ENCODE measurements at regions not wholly inside any gene's neighbourhood (a gene's known extent, or its start where the extent isn't known, plus 50 kb on each side); places are given as distances from the start of the nearest gene placed in this dataset.
A peak's percentile ranks its signal among the peaks of the same experiment; 100 is the strongest.

DNA sequence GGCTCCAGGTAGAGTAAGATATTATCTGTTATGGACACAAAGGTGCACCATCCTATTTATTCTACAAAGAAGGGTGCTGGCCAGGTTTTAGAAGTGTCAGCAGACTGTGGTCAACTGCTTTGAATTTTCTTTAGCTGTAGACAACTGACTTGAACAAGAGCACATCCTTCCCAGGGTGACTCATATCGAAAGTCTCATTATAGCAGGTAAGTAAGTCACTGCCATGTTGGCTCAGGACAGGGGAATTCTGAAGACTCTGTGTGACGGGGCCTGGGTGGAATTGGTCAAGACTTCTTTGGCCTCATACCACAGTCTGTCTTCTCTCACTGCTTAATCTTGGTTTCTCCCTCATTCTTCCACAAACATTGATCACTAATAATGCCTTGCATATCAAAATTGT lies 214.5 kb upstream of the CDH9 start:
- TF ChIP-seq, protein P1, sequence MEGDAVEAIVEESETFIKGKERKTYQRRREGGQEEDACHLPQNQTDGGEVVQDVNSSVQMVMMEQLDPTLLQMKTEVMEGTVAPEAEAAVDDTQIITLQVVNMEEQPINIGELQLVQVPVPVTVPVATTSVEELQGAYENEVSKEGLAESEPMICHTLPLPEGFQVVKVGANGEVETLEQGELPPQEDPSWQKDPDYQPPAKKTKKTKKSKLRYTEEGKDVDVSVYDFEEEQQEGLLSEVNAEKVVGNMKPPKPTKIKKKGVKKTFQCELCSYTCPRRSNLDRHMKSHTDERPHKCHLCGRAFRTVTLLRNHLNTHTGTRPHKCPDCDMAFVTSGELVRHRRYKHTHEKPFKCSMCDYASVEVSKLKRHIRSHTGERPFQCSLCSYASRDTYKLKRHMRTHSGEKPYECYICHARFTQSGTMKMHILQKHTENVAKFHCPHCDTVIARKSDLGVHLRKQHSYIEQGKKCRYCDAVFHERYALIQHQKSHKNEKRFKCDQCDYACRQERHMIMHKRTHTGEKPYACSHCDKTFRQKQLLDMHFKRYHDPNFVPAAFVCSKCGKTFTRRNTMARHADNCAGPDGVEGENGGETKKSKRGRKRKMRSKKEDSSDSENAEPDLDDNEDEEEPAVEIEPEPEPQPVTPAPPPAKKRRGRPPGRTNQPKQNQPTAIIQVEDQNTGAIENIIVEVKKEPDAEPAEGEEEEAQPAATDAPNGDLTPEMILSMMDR (IDR thresholded peaks at IDR 0.05; ENCODE audit: insufficient read depth, low read depth, low read length, missing control alignments) = no peak
- H3K4me3 ChIP-seq (ENCODE audit: low read length) = no peak overlapping the region
- no peak for DNase-seq (ENCODE audit: low read depth)

DNA sequence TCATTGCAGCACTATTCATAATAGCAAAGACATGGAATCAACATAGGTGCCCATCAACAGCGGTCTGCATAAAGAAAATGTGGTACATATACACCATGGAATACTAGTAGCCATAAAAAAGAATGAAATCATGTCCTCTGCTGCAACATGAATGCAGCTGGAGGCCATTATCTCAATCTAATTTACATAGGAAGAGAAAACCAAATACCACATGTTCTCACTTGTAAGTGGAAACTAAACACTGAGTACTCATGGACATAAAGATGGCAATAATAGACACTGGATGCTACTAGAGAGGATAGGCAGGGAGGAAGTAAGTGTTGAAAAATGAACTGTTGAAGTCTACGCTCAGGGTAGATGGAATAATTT lies 203.9 kb upstream of the CDH9 start:
- TF ChIP-seq, protein P1 (IDR thresholded peaks at IDR 0.05; ENCODE audit: insufficient read depth, low read depth, low read length, missing control alignments) = no peak

DNA sequence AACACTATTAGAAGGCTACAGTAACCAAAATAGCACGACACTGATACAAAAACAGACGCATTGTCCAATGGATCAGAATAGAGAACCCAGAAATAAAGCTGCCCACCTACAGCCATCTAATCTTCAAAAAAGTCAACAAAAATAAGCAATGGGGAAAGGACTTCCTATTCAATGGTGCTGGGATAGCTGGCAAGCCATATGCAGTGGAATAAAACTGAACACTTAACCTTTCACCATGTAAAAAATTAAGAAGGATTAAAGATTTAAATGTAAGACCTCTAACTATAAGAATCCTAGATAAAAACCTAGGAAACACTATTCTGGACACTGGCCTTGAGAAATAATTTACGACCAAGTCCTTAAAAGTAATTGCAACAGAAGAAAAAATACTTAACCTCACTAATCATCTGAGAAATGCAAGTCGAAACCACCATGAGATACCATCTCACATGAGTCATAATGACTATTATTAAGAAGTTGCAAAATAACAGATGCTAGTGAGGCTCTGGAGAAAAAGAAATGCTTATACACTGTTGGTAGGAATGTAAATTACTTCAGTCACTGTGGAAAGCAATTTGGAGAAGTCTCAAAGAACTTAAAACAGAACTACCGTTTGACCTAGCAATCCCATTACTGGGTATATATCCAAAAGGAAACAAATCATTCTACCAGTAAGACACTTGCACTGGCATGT lies 203.3 kb upstream of the CDH9 start:
- H3K4me3 ChIP-seq (ENCODE audit: low read length) = no peak overlapping the region

More for the DNA sequence above, 203.9 kb upstream of the CDH9 start:
- DNase-seq (ENCODE audit: low read depth) = peak; percentile 81
- H3K4me3 ChIP-seq (ENCODE audit: low read length) = no peak overlapping the region

DNA sequence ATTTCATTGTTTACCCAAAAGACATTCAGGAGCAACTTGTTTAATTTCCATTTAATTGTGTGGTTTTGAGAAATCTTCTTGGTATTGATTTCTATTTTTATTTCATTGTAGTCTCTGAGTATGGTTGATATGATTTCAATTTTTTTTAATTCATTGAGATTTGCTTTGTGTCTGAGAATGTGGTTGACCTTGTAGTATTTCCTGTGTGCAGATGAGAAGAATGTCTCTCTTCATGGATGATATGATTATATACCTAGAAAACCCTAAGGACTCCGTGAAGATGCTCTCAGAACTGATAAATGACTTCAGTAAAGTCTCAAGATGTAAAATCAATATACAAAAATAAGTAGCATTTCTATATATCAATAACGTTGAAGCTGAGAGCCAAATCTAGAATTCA lies 202.4 kb upstream of the CDH9 start:
- DNase-seq (ENCODE audit: low read depth) = no peak
- no peak overlapping the region for H3K4me3 ChIP-seq (ENCODE audit: low read length)
- TF ChIP-seq, protein P1 (IDR thresholded peaks at IDR 0.05; ENCODE audit: insufficient read depth, low read depth, low read length, missing control alignments) = no peak

More for the DNA sequence above, 203.3 kb upstream of the CDH9 start:
- TF ChIP-seq, protein P1 (IDR thresholded peaks at IDR 0.05; ENCODE audit: insufficient read depth, low read depth, low read length, missing control alignments) = peak; percentile 36
- DNase-seq (ENCODE audit: low read depth) = peak; percentile 93

DNA sequence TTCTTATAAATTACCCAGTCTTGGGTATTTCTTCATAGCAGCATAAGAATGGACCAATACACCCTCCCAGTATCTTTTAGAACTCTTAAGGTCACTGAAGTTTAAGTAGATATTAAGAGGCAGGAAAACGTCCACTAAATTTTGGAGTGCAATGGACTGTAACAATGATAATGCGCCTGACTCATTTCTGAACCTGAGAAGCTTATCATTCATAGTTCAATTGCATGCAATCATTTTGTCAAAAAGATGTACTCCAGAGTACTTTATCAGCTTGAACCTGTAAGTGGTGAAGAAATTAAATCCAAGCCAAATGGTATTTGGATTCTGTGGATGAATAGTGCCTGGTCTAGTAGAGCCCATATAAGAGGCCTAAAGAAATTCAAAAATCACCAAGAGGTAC lies 196.5 kb upstream of the CDH9 start:
- no peak for DNase-seq (ENCODE audit: low read depth)
- TF ChIP-seq, protein P1 (IDR thresholded peaks at IDR 0.05; ENCODE audit: insufficient read depth, low read depth, low read length, missing control alignments) = no peak
- H3K4me3 ChIP-seq (ENCODE audit: low read length) = no peak overlapping the region

DNA sequence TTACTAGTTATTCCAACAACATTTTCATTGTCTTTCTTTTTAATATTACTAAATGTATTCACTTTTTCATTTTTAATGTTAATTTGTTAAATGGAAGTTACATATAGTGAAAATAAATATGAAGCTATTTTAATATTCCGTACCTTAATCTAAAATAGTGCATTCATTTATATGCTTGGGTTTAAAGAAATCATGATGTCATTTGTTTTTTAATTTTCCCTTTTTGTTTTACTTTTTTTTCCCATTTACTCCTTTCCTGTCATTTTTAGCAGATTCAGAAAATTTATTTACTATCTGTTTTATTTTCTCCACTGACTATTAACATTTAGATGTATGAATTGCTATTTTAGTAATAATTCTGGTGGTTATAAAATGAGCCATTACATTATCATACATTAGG lies 183.0 kb upstream of the CDH9 start:
- TF ChIP-seq, protein P1 (IDR thresholded peaks at IDR 0.05; ENCODE audit: insufficient read depth, low read depth, low read length, missing control alignments) = no peak
- DNase-seq (ENCODE audit: low read depth) = no peak
- H3K4me3 ChIP-seq (ENCODE audit: low read length) = no peak overlapping the region

DNA sequence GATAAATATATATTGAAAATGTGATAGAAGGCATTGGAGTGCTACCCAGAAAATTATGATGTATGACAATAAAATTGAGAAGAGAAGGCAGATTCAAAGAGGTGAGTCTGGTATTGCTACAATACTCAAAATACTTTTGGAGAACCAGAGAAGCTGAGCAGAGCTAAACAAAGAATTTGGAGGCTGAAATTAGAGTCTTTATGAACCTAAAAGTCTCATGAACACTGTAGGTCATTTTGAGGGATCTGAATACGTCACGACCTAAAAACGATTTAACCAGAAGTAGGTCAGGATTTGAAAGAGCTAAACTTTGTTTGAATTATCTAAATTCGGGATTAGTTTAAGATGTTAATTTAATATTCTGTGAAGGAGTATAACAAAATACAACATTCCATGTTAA lies 182.4 kb upstream of the CDH9 start:
- no peak for DNase-seq (ENCODE audit: low read depth)
- TF ChIP-seq, protein P1 (IDR thresholded peaks at IDR 0.05; ENCODE audit: insufficient read depth, low read depth, low read length, missing control alignments) = no peak
- H3K4me3 ChIP-seq (ENCODE audit: low read length) = no peak overlapping the region

Measured in epithelial cell of esophagus (primary cell).